HepG2 (cell line): ENCODE measurements at regions not wholly inside any gene's neighbourhood (a gene's known extent, or its start where the extent isn't known, plus 50 kb on each side); places are given as distances from the start of the nearest gene placed in this dataset.

ENCODE experiments used
- ATAC-seq: fragments of 200-7000 bp; cut with Tn5 transposase; 3 replicates; pipeline ENCODE4 v1.9.1; 2020; ENCODE audit warnings: mild to moderate bottlenecking, moderate library complexity
- BruUV-seq: library from RNA; stranded (reverse); fragments of 400-500 nt; replicated peaks from 2 replicates; lab custom pipeline; 2021; lab: Mats Ljungman, UMichigan
- CTCF ChIA-PET: fragments of 300-600 bp; formaldehyde crosslinking; extraction: SDS; loops from one replicate; lab custom pipeline; 2021; ENCODE audit warnings: low total read pairs, inconsistent platforms, low intra/inter-chr PET ratio; lab: Yijun Ruan, JAX
- POLR2A ChIA-PET: fragments of 350-600 bp; sonication (Branson Sonifier 250); formaldehyde crosslinking; loops from one replicate; lab custom pipeline; 2020; ENCODE audit warnings: antibody characterized with exemption, inconsistent platforms; lab: Yijun Ruan, JAX
- DNase-seq: peaks from one replicate; pipeline ENCODE4 v3.0.0-alpha.2; 2015; ENCODE audit warnings: low spot score
- FAIRE-seq: peaks from 3 replicates; lab custom pipeline; 2011; peaks lifted over from hg19 to GRCh38; lab: Jason Lieb, UNC
- H2AFZ ChIP-seq: one replicate; pipeline ENCODE4 v1.6.1; 2011; ENCODE audit warnings: low read length, inconsistent platforms
- H3K27ac ChIP-seq: fragments of 300-600 bp; 3 replicates; pipeline ENCODE4 v1.8.0; 2011; ENCODE audit warnings: mixed run types, mild to moderate bottlenecking, mixed read lengths, low read length, inconsistent platforms; ENCODE audit not compliant: insufficient read depth; ENCODE audit errors: extremely low read length
- H3K27me3 ChIP-seq, 2 experiments: fragments of 200-600 bp in 1 of 2; 2 replicates in 1 of 2; 3 replicates in 1 of 2; pipeline versions ENCODE4 v1.6.0 to v1.8.0; 2011; ENCODE audit warnings: low read length in 2 of 2, mild to moderate bottlenecking in 2 of 2, moderate library complexity in 2 of 2, inconsistent platforms in 1 of 2; ENCODE audit not compliant: insufficient read depth in 2 of 2, control insufficient read depth in 1 of 2
- H3K36me3 ChIP-seq, 2 experiments: fragments of 200-600 bp in 1 of 2; replicated peaks in 1 of 2; 2 replicates in 1 of 2; 3 replicates in 1 of 2; pipeline versions ENCODE4 v1.5.1 to v1.8.0; 2011; ENCODE audit warnings: low read length in 2 of 2, inconsistent platforms in 1 of 2; ENCODE audit not compliant: insufficient read depth in 2 of 2, control insufficient read depth in 1 of 2
- H3K4me1 ChIP-seq: 2 replicates; pipeline ENCODE4 v1.5.1; 2012; ENCODE audit warnings: low read length, inconsistent platforms; ENCODE audit not compliant: insufficient read depth
- H3K4me2 ChIP-seq: 2 replicates; pipeline ENCODE4 v1.6.0; 2011; ENCODE audit warnings: low read depth, low read length, inconsistent platforms
- H3K4me3 ChIP-seq, 3 experiments: fragments of 200-600 bp in 1 of 3; sonication (generic), shearing (Covaris generic) in 1 of 3; replicated peaks in 1 of 3; 2 replicates each; pipeline ENCODE4 v1.5.1; 2011 to 2016; ENCODE audit warnings: low read length in 3 of 3, inconsistent platforms in 2 of 3, low read depth in 2 of 3, mild to moderate bottlenecking in 2 of 3, control low read depth in 1 of 3, mixed read lengths in 1 of 3; ENCODE audit not compliant: insufficient read depth in 1 of 3
- H3K79me2 ChIP-seq: one replicate; pipeline ENCODE4 v1.6.1; 2011; ENCODE audit warnings: low read length, inconsistent platforms; ENCODE audit not compliant: insufficient read depth
- H3K9ac ChIP-seq: 2 replicates; pipeline ENCODE4 v1.6.0; 2011; ENCODE audit warnings: mild to moderate bottlenecking, low read depth, low read length, inconsistent platforms; ENCODE audit not compliant: insufficient read depth
- H3K9me3 ChIP-seq: 2 replicates; pipeline ENCODE4 v1.5.1; 2012; ENCODE audit warnings: mild to moderate bottlenecking, low read length
- H4K20me1 ChIP-seq: 2 replicates; pipeline ENCODE4 v1.6.0; 2011; ENCODE audit warnings: inconsistent platforms, mild to moderate bottlenecking, low read length, moderate library complexity; ENCODE audit not compliant: insufficient read depth
- HDAC1 ChIP-seq: sonication (generic); formaldehyde crosslinking; IDR thresholded peaks from 2 replicates; pipeline ENCODE4 v1.5.1; 2020; ENCODE audit warnings: mild to moderate bottlenecking, missing genetic modification reagents
- MTA3 ChIP-seq: sonication (generic); formaldehyde crosslinking; IDR thresholded peaks from 2 replicates; pipeline ENCODE4 v1.4.0; 2020; ENCODE audit warnings: missing genetic modification reagents
- ZC3H13 ChIP-seq: sonication (generic); formaldehyde crosslinking; IDR thresholded peaks from 2 replicates; pipeline ENCODE4 v1.8.1; 2023; ENCODE audit warnings: mild to moderate bottlenecking, missing genetic modification reagents, moderate library complexity
- ZFP1 ChIP-seq: IDR thresholded peaks from 2 replicates; pipeline ENCODE4 v1.6.1; 2016
- ZFX ChIP-seq: sonication (generic); formaldehyde crosslinking; IDR thresholded peaks from 2 replicates; pipeline ENCODE4 v1.4.0; 2020; ENCODE audit warnings: mild to moderate bottlenecking, low read depth, missing genetic modification reagents, moderate library complexity
- ZMAT3 ChIP-seq: sonication (generic); formaldehyde crosslinking; conservative IDR thresholded peaks from 2 replicates; pipeline ENCODE4 v1.7.0; 2021; ENCODE audit warnings: missing genetic modification reagents
- ZNF224 ChIP-seq: sonication (generic); formaldehyde crosslinking; IDR thresholded peaks from 2 replicates; pipeline ENCODE4 v1.5.0; 2020; ENCODE audit warnings: mild to moderate bottlenecking, missing genetic modification reagents
- ZNF234 ChIP-seq: sonication (generic); formaldehyde crosslinking; conservative IDR thresholded peaks from 2 replicates; pipeline ENCODE4 v1.5.1; 2020; ENCODE audit warnings: mild to moderate bottlenecking, missing genetic modification reagents
- ZNF292 ChIP-seq: sonication (generic); formaldehyde crosslinking; IDR thresholded peaks from 2 replicates; pipeline ENCODE4 v1.8.1; 2022; ENCODE audit warnings: mild to moderate bottlenecking, low read depth, missing genetic modification reagents, borderline replicate concordance
- ZNF556 ChIP-seq: sonication (generic); formaldehyde crosslinking; IDR thresholded peaks from 2 replicates; pipeline ENCODE4 v1.4.0; 2020; ENCODE audit warnings: mild to moderate bottlenecking, missing genetic modification reagents, borderline replicate concordance
- ZNF607 ChIP-seq: sonication (generic); formaldehyde crosslinking; IDR thresholded peaks from 2 replicates; pipeline ENCODE4 v1.5.1; 2020; ENCODE audit warnings: missing genetic modification reagents, mild to moderate bottlenecking, borderline replicate concordance
- ZNF678 ChIP-seq: sonication (generic); formaldehyde crosslinking; IDR thresholded peaks from 2 replicates; pipeline ENCODE4 v1.4.0; 2020; ENCODE audit warnings: mild to moderate bottlenecking, missing genetic modification reagents
- ZNF777 ChIP-seq: sonication (generic); formaldehyde crosslinking; IDR thresholded peaks from 2 replicates; pipeline ENCODE4 v1.4.0; 2020; ENCODE audit warnings: missing genetic modification reagents
- ZNF878 ChIP-seq: sonication (generic); formaldehyde crosslinking; IDR thresholded peaks from 2 replicates; pipeline ENCODE4 v1.8.1; 2023; ENCODE audit warnings: mild to moderate bottlenecking, missing genetic modification reagents, moderate library complexity
- ZSCAN30 ChIP-seq: sonication (generic); formaldehyde crosslinking; IDR thresholded peaks from 2 replicates; pipeline ENCODE4 v1.5.0; 2020; ENCODE audit warnings: mild to moderate bottlenecking, missing genetic modification reagents
- WGBS: methylation state at CpG from one replicate; pipeline ENCODE4 v1.1.6; 2017; ENCODE audit warnings: low lambda C conversion rate; 5-methylcytosine and 5-hydroxymethylcytosine counted together
- in situ Hi-C: cut with HindIII; loops from 2 replicates; pipeline ENCODE4 v1.10.0; 2017; ENCODE audit warnings: low pct_unique_long_range_greater_than_20kb; ENCODE audit not compliant: extremely low pct_ligation_motif_present
- intact Hi-C: fragments of 100-400 bp; cut with micrococcal nuclease; formaldehyde crosslinking; loops from one replicate; pipeline ENCODE4 v1.10.0; 2022; ENCODE audit not compliant: unreplicated experiment

- TF ChIP-seq ZNF292 = no peak
- no peak for TF ChIP-seq ZNF678 (CRISPR knock-in tag)
- no peak for TF ChIP-seq MTA3 (CRISPR knock-in tag)
- TF ChIP-seq ZFP1 = no peak
- TF ChIP-seq ZSCAN30 (CRISPR knock-in tag) = no peak
- no peak for TF ChIP-seq ZNF777 (CRISPR knock-in tag)
- TF ChIP-seq HDAC1 (CRISPR knock-in tag) = no peak
- no peak for TF ChIP-seq ZNF556 (CRISPR knock-in tag)
- no peak for TF ChIP-seq ZNF607 (CRISPR knock-in tag)
- no peak for TF ChIP-seq ZNF878 (CRISPR knock-in tag)
- no peak for TF ChIP-seq ZNF224 (CRISPR knock-in tag)
- no peak for TF ChIP-seq ZMAT3
- no peak for TF ChIP-seq ZNF234
- TF ChIP-seq ZC3H13 (CRISPR knock-in tag) = no peak
Observed at GRCh38 chr10:133014416-133015210, 72.2 kb upstream of the CFAP46 start (continued).

GRCh38 chr10:133013463-133013862 is 71.1 kb upstream of the CFAP46 start:
- POLR2A ChIA-PET = no interaction called here
- WGBS = 29% methylated on average over 10 of the region's 18 CpGs

More at GRCh38 chr10:133013463-133013862, 71.1 kb upstream of the CFAP46 start:
- intact Hi-C loops = no loop called here
- FAIRE-seq = no peak
- BruUV-seq = no TSS peak
- H3K27me3 ChIP-seq = peaks cover 3 to 42% of the 10 kb centered on the region in 2 experiments; a peak in 4 of 5 replicates
- CTCF ChIA-PET = no interaction called here
- no peak overlapping the region for H3K9ac ChIP-seq
- no peaks in the 10 kb centered on the region for H4K20me1 ChIP-seq
- H3K4me2 ChIP-seq = no peak overlapping the region
- no peak overlapping the region for H3K27ac ChIP-seq
- in situ Hi-C loops = no loop called here
- TF ChIP-seq ZFX (CRISPR knock-in tag) = no peak
- no peak overlapping the region for H2AFZ ChIP-seq
- H3K79me2 ChIP-seq = no peaks in the 10 kb centered on the region
- no peak for ATAC-seq
- H3K36me3 ChIP-seq = no peaks in the 10 kb centered on the region
- no peaks in the 10 kb centered on the region for H3K4me1 ChIP-seq
- no peak overlapping the region for H3K4me3 ChIP-seq
- DNase-seq = no peak
- H3K9me3 ChIP-seq = no peaks in the 10 kb centered on the region
